ENCODE measurements at regions not wholly inside any gene's neighbourhood (a gene's known extent, or its start where the extent isn't known, plus 50 kb on each side); places are given as distances from the start of the nearest gene placed in this dataset.

GRCh38 chr2:57190007-57190406, 856.6 kb upstream of the VRK2 start:
- Histone ChIP-seq H3K4me3 (ENCODE audit: low read depth in 2 of 2, low read length in 2 of 2) (no peak overlapping the region), H3K4me1 (ENCODE audit: control insufficient read depth, insufficient read depth, low read length) (no peaks in the 10 kb centered on the region), H3K27me3 (ENCODE audit: control insufficient read depth, insufficient read depth, low read length) (no peaks in the 10 kb centered on the region), H3K36me3 (ENCODE audit: control insufficient read depth, insufficient read depth, low read length) (no peaks in the 10 kb centered on the region), H3K9me3 (ENCODE audit: control insufficient read depth, insufficient read depth, low read depth, low read length) (no peaks in the 10 kb centered on the region), H3K27ac (ENCODE audit: low read length) (no peak overlapping the region)
- intact Hi-C loops (cut with micrococcal nuclease; ENCODE audit: unreplicated experiment) (no loop called here), in situ Hi-C loops (cut with HindIII; ENCODE audit: low pct_unique_long_range_greater_than_20kb, low sequenced_read_pairs) (no loop called here)
- POLR2A ChIA-PET, result no interaction called here
- BruUV-seq (replicated peaks), result no TSS peak
- no peak for TF ChIP-seq TCF7L2 (IDR thresholded peaks at IDR 0.05; ENCODE audit: low read depth, low read length)
- no peak for TF ChIP-seq POLR2AphosphoS5 (IDR thresholded peaks at IDR 0.05; ENCODE audit: low read depth, low read length)
- TF ChIP-seq, protein P1, sequence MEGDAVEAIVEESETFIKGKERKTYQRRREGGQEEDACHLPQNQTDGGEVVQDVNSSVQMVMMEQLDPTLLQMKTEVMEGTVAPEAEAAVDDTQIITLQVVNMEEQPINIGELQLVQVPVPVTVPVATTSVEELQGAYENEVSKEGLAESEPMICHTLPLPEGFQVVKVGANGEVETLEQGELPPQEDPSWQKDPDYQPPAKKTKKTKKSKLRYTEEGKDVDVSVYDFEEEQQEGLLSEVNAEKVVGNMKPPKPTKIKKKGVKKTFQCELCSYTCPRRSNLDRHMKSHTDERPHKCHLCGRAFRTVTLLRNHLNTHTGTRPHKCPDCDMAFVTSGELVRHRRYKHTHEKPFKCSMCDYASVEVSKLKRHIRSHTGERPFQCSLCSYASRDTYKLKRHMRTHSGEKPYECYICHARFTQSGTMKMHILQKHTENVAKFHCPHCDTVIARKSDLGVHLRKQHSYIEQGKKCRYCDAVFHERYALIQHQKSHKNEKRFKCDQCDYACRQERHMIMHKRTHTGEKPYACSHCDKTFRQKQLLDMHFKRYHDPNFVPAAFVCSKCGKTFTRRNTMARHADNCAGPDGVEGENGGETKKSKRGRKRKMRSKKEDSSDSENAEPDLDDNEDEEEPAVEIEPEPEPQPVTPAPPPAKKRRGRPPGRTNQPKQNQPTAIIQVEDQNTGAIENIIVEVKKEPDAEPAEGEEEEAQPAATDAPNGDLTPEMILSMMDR (IDR thresholded peaks at IDR 0.05), result no peak
- TF ChIP-seq REST (IDR thresholded peaks at IDR 0.05; ENCODE audit: insufficient read depth in 1 of 2, low read depth in 2 of 2, low read length in 1 of 2), result no peak
- TF ChIP-seq SIN3A (IDR thresholded peaks at IDR 0.05; ENCODE audit: borderline replicate concordance, insufficient read depth, low read depth, low read length), result no peak
- CTCF ChIA-PET, result no interaction called here
- DNase-seq (ENCODE audit: low read depth, low spot score) (no peak), ATAC-seq (no peak)

DNA sequence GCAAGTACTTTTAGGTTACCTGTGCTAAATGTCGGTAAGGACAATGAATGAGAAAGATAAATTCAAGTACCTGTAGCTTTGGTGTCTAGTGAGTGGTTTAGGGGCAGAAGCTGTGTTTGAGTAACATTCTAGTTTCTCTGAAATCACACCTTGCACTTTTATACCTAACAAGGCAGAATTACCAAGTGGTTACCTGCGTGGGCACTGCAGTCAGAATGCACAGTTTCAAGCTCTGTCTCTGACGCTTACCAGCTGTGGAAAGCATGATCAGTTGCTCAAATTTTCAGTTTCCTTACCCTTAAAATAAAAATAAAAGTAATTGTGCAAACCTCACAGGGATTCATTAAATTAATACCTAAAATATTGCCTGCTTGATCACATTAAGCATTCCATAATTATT, 846.9 kb upstream of the VRK2 start:
- in situ Hi-C loops (cut with HindIII; ENCODE audit: low pct_unique_long_range_greater_than_20kb, low sequenced_read_pairs) (no loop called here), intact Hi-C loops (cut with micrococcal nuclease; ENCODE audit: unreplicated experiment) (no loop called here)
- DNase-seq (ENCODE audit: low read depth, low spot score) (no peak), ATAC-seq (no peak)
- no TSS peak for BruUV-seq (replicated peaks)
- Histone ChIP-seq H3K4me3 (ENCODE audit: low read depth in 2 of 2, low read length in 2 of 2) (no peak overlapping the region), H3K9me3 (ENCODE audit: control insufficient read depth, insufficient read depth, low read depth, low read length) (no peaks in the 10 kb centered on the region), H3K36me3 (ENCODE audit: control insufficient read depth, insufficient read depth, low read length) (no peaks in the 10 kb centered on the region), H3K4me1 (ENCODE audit: control insufficient read depth, insufficient read depth, low read length) (no peaks in the 10 kb centered on the region), H3K27me3 (ENCODE audit: control insufficient read depth, insufficient read depth, low read length) (no peaks in the 10 kb centered on the region), H3K27ac (ENCODE audit: low read length) (no peak overlapping the region)
- POLR2A ChIA-PET, result no interaction called here
- TF ChIP-seq SIN3A (IDR thresholded peaks at IDR 0.05; ENCODE audit: borderline replicate concordance, insufficient read depth, low read depth, low read length) (no peak), POLR2AphosphoS5 (IDR thresholded peaks at IDR 0.05; ENCODE audit: low read depth, low read length) (no peak), REST (IDR thresholded peaks at IDR 0.05; ENCODE audit: insufficient read depth in 1 of 2, low read depth in 2 of 2, low read length in 1 of 2) (no peak), TCF7L2 (IDR thresholded peaks at IDR 0.05; ENCODE audit: low read depth, low read length) (no peak)
- TF ChIP-seq, protein P1 (IDR thresholded peaks at IDR 0.05), result no peak
- CTCF ChIA-PET, result no interaction called here

All from Panc1 (cell line).